ENCODE measurements at regions not wholly inside any gene's neighbourhood (a gene's known extent, or its start where the extent isn't known, plus 50 kb on each side); places are given as distances from the start of the nearest gene placed in this dataset.

GRCh38 chr16:64539811-64540371 lies 582.0 kb downstream of the CDH11 start:
- H3K4me3 ChIP-seq (ENCODE audit: low read length) = no peak overlapping the region
- no peak for ATAC-seq
- H3K27ac ChIP-seq (ENCODE audit: low read length) = no peak overlapping the region
- H3K4me1 ChIP-seq (ENCODE audit: control insufficient read depth, insufficient read depth, low read length) = no peaks in the 10 kb centered on the region
- H3K27me3 ChIP-seq (ENCODE audit: control insufficient read depth, insufficient read depth) = no peaks in the 10 kb centered on the region
- intact Hi-C loops (cut with DNase I) = no loop called here
- H3K9me3 ChIP-seq (ENCODE audit: control insufficient read depth, low read length) = no peaks in the 10 kb centered on the region
- WGBS = 85% methylated on average over 4 of the region's 4 CpGs
- no peak for DNase-seq

GRCh38 chr16:64534180-64534780 lies 587.6 kb downstream of the CDH11 start:
- no peak overlapping the region for H3K4me3 ChIP-seq (ENCODE audit: low read length)
- ATAC-seq (no peak), DNase-seq (no peak)
- H3K4me1 ChIP-seq (ENCODE audit: control insufficient read depth, insufficient read depth, low read length) = no peaks in the 10 kb centered on the region
- no peaks in the 10 kb centered on the region for H3K27me3 ChIP-seq (ENCODE audit: control insufficient read depth, insufficient read depth)
- H3K27ac ChIP-seq (ENCODE audit: low read length) = no peak overlapping the region
- intact Hi-C loops (cut with DNase I) = no loop called here
- no peaks in the 10 kb centered on the region for H3K9me3 ChIP-seq (ENCODE audit: control insufficient read depth, low read length)
- WGBS = 77% methylated on average over 6 of the region's 6 CpGs

GRCh38 chr16:64532691-64533090 lies 589.2 kb downstream of the CDH11 start:
- DNase-seq = no peak

GRCh38 chr16:64532117-64532516 lies 589.7 kb downstream of the CDH11 start:
- Histone ChIP-seq H3K9me3 (ENCODE audit: control insufficient read depth, low read length) (no peaks in the 10 kb centered on the region), H3K4me3 (ENCODE audit: low read length) (no peak overlapping the region), H3K27ac (ENCODE audit: low read length) (no peak overlapping the region), H3K27me3 (ENCODE audit: control insufficient read depth, insufficient read depth) (no peaks in the 10 kb centered on the region), H3K4me1 (ENCODE audit: control insufficient read depth, insufficient read depth, low read length) (no peaks in the 10 kb centered on the region)
- 58% methylated on average over 3 of the region's 3 CpGs for WGBS
- intact Hi-C loops (cut with DNase I) = no loop called here
- DNase-seq = no peak
- ATAC-seq = no peak

More at GRCh38 chr16:64532691-64533090, 589.2 kb downstream of the CDH11 start:
- Histone ChIP-seq H3K27ac (ENCODE audit: low read length) (no peak overlapping the region), H3K4me3 (ENCODE audit: low read length) (no peak overlapping the region), H3K27me3 (ENCODE audit: control insufficient read depth, insufficient read depth) (no peaks in the 10 kb centered on the region), H3K4me1 (ENCODE audit: control insufficient read depth, insufficient read depth, low read length) (no peaks in the 10 kb centered on the region), H3K9me3 (ENCODE audit: control insufficient read depth, low read length) (no peaks in the 10 kb centered on the region)
- 70% methylated on average over 9 of the region's 9 CpGs for WGBS
- intact Hi-C loops (cut with DNase I) = no loop called here
- no peak for ATAC-seq

GRCh38 chr16:64531401-64531800 lies 590.5 kb downstream of the CDH11 start:
- Histone ChIP-seq H3K27me3 (ENCODE audit: control insufficient read depth, insufficient read depth) (no peaks in the 10 kb centered on the region), H3K9me3 (ENCODE audit: control insufficient read depth, low read length) (no peaks in the 10 kb centered on the region), H3K27ac (ENCODE audit: low read length) (no peak overlapping the region), H3K4me3 (ENCODE audit: low read length) (no peak overlapping the region), H3K4me1 (ENCODE audit: control insufficient read depth, insufficient read depth, low read length) (no peaks in the 10 kb centered on the region)
- 68% methylated on average over 3 of the region's 3 CpGs for WGBS
- DNase-seq = no peak
- no peak for ATAC-seq
- intact Hi-C loops (cut with DNase I) = no loop called here

GRCh38 chr16:64522548-64522947 lies 599.3 kb downstream of the CDH11 start:
- no peak overlapping the region for H3K27ac ChIP-seq (ENCODE audit: low read length)
- H3K4me3 ChIP-seq (ENCODE audit: low read length) = no peak overlapping the region
- no peaks in the 10 kb centered on the region for H3K9me3 ChIP-seq (ENCODE audit: control insufficient read depth, low read length)
- no peaks in the 10 kb centered on the region for H3K27me3 ChIP-seq (ENCODE audit: control insufficient read depth, insufficient read depth)
- intact Hi-C loops (cut with DNase I) = no loop called here
- H3K4me1 ChIP-seq (ENCODE audit: control insufficient read depth, insufficient read depth, low read length) = no peaks in the 10 kb centered on the region
- no peak for DNase-seq
- no peak for ATAC-seq

- no peak for ATAC-seq
Measured at GRCh38 chr16:64513871-64514270, 608.0 kb downstream of the CDH11 start.

GRCh38 chr16:64507240-64508024 lies 614.4 kb downstream of the CDH11 start:
- ATAC-seq (peak in 1 of 2 donors; percentile 45), DNase-seq (peak in 1 of 3 donors; percentile 32)
- H3K4me3 ChIP-seq (ENCODE audit: low read length) = no peak overlapping the region
- H3K9me3 ChIP-seq (ENCODE audit: control insufficient read depth, low read length) = no peaks in the 10 kb centered on the region
- H3K4me1 ChIP-seq (ENCODE audit: control insufficient read depth, insufficient read depth, low read length) = no peaks in the 10 kb centered on the region
- no peaks in the 10 kb centered on the region for H3K27me3 ChIP-seq (ENCODE audit: control insufficient read depth, insufficient read depth)
- WGBS = 69% methylated on average over 2 of the region's 2 CpGs
- intact Hi-C loops (cut with DNase I) = no loop called here
- no peak overlapping the region for H3K27ac ChIP-seq (ENCODE audit: low read length)

More at GRCh38 chr16:64513871-64514270, 608.0 kb downstream of the CDH11 start:
- no peak for DNase-seq
- Histone ChIP-seq H3K27ac (ENCODE audit: low read length) (no peak overlapping the region), H3K9me3 (ENCODE audit: control insufficient read depth, low read length) (no peaks in the 10 kb centered on the region), H3K4me1 (ENCODE audit: control insufficient read depth, insufficient read depth, low read length) (no peaks in the 10 kb centered on the region), H3K27me3 (ENCODE audit: control insufficient read depth, insufficient read depth) (no peaks in the 10 kb centered on the region), H3K4me3 (ENCODE audit: low read length) (no peak overlapping the region)
- intact Hi-C loops (cut with DNase I) = no loop called here
- WGBS = 80% methylated on average over 2 of the region's 2 CpGs

- H3K4me1 ChIP-seq (ENCODE audit: control insufficient read depth, insufficient read depth, low read length) = no peaks in the 10 kb centered on the region
- DNase-seq (no peak), ATAC-seq (no peak)
- no peaks in the 10 kb centered on the region for H3K9me3 ChIP-seq (ENCODE audit: control insufficient read depth, low read length)
- no peaks in the 10 kb centered on the region for H3K27me3 ChIP-seq (ENCODE audit: control insufficient read depth, insufficient read depth)
- WGBS = 78% methylated on average over 1 of the region's 1 CpG
- intact Hi-C loops (cut with DNase I) = no loop called here
- H3K4me3 ChIP-seq (ENCODE audit: low read length) = no peak overlapping the region
- no peak overlapping the region for H3K27ac ChIP-seq (ENCODE audit: low read length)
Measured at GRCh38 chr16:64499211-64499610, 622.7 kb downstream of the CDH11 start.

GRCh38 chr16:64498363-64498762 lies 623.5 kb downstream of the CDH11 start:
- H3K27me3 ChIP-seq (ENCODE audit: control insufficient read depth, insufficient read depth) = no peaks in the 10 kb centered on the region
- H3K4me3 ChIP-seq (ENCODE audit: low read length) = no peak overlapping the region
- H3K9me3 ChIP-seq (ENCODE audit: control insufficient read depth, low read length) = no peaks in the 10 kb centered on the region
- no peak for ATAC-seq
- no peak overlapping the region for H3K27ac ChIP-seq (ENCODE audit: low read length)
- WGBS = 88% methylated on average over 2 of the region's 2 CpGs
- H3K4me1 ChIP-seq (ENCODE audit: control insufficient read depth, insufficient read depth, low read length) = no peaks in the 10 kb centered on the region
- intact Hi-C loops (cut with DNase I) = no loop called here
- DNase-seq = no peak

GRCh38 chr16:64493709-64494108 lies 628.2 kb downstream of the CDH11 start:
- Histone ChIP-seq H3K4me1 (ENCODE audit: control insufficient read depth, insufficient read depth, low read length) (no peaks in the 10 kb centered on the region), H3K27me3 (ENCODE audit: control insufficient read depth, insufficient read depth) (no peaks in the 10 kb centered on the region), H3K9me3 (ENCODE audit: control insufficient read depth, low read length) (no peaks in the 10 kb centered on the region), H3K4me3 (ENCODE audit: low read length) (no peak overlapping the region), H3K27ac (ENCODE audit: low read length) (no peak overlapping the region)
- WGBS = 56% methylated on average over 2 of the region's 2 CpGs
- intact Hi-C loops (cut with DNase I) = no loop called here
- DNase-seq (no peak), ATAC-seq (no peak)

All from right cardiac atrium (tissue), 5 donors.